Glomerular endothelial cell (primary cell): ENCODE measurements at regions not wholly inside any gene's neighbourhood (a gene's known extent, or its start where the extent isn't known, plus 50 kb on each side); places are given as distances from the start of the nearest gene placed in this dataset.

Experiments used
- DNase-seq: peaks from one replicate; pipeline ENCODE4 v3.0.0-alpha.2; 2011; ENCODE audit warnings: low read depth, low spot score; ENCODE audit errors: extremely low read depth

GRCh38 chr4:173860094-173860493 is 330.1 kb upstream of the HAND2 start:
- DNase-seq: no peak

- no peak for DNase-seq
Measured at GRCh38 chr4:173859091-173859713, 329.2 kb upstream of the HAND2 start.

GRCh38 chr4:173858471-173858870 is 328.4 kb upstream of the HAND2 start:
- DNase-seq: no peak

- DNase-seq: no peak
Measured at GRCh38 chr4:173857828-173858227, 327.8 kb upstream of the HAND2 start.

- no peak for DNase-seq
Measured at GRCh38 chr4:173855015-173855414, 325.0 kb upstream of the HAND2 start.

GRCh38 chr4:173852775-173853174 is 322.7 kb upstream of the HAND2 start:
- no peak for DNase-seq

GRCh38 chr4:173845580-173845979 is 315.6 kb upstream of the HAND2 start:
- DNase-seq: no peak

GRCh38 chr4:173839865-173840264 is 309.8 kb upstream of the HAND2 start:
- no peak for DNase-seq

GRCh38 chr4:173837517-173837916 is 307.5 kb upstream of the HAND2 start:
- DNase-seq: no peak

GRCh38 chr4:173835903-173836302 is 305.9 kb upstream of the HAND2 start:
- no peak for DNase-seq

- no peak for DNase-seq
Measured at GRCh38 chr4:173834151-173834550, 304.1 kb upstream of the HAND2 start.

GRCh38 chr4:173829565-173829964 is 299.5 kb upstream of the HAND2 start:
- no peak for DNase-seq

GRCh38 chr4:173827707-173828106 is 297.7 kb upstream of the HAND2 start:
- no peak for DNase-seq

- no peak for DNase-seq
Measured at GRCh38 chr4:173821876-173822275, 291.8 kb upstream of the HAND2 start.

GRCh38 chr4:173821036-173821435 is 291.0 kb upstream of the HAND2 start:
- DNase-seq: no peak

- DNase-seq: no peak
Measured at GRCh38 chr4:173807347-173807746, 277.3 kb upstream of the HAND2 start.

GRCh38 chr4:173805884-173806283 is 275.9 kb upstream of the HAND2 start:
- DNase-seq: no peak

GRCh38 chr4:173802662-173803022 is 272.6 kb upstream of the HAND2 start:
- no peak for DNase-seq

- DNase-seq: no peak
Measured at GRCh38 chr4:173801876-173802661, 272.0 kb upstream of the HAND2 start.

GRCh38 chr4:173801361-173801760 is 271.3 kb upstream of the HAND2 start:
- no peak for DNase-seq

- DNase-seq: no peak
Measured at GRCh38 chr4:173797296-173797695, 267.3 kb upstream of the HAND2 start.

GRCh38 chr4:173794662-173795061 is 264.6 kb upstream of the HAND2 start:
- no peak for DNase-seq
